Testis (tissue), 2 donors: ENCODE measurements at regions not wholly inside any gene's neighbourhood (a gene's known extent, or its start where the extent isn't known, plus 50 kb on each side); places are given as distances from the start of the nearest gene placed in this dataset.

Experiments
- DNase-seq: peaks from one replicate; pipeline ENCODE4 v3.0.0-alpha.2; 2019
- H3K27ac ChIP-seq, 2 donors: fragments of 200-600 bp; sonication (generic); one replicate each; pipeline ENCODE4 v1.5.1; 2019
- H3K27me3 ChIP-seq: fragments of 200-600 bp; sonication (generic); one replicate; pipeline ENCODE4 v1.5.1; 2019
- H3K36me3 ChIP-seq: fragments of 200-600 bp; sonication (generic); one replicate; pipeline ENCODE4 v1.5.1; 2017; ENCODE audit warnings: low read depth; ENCODE audit errors: missing control alignments
- H3K4me1 ChIP-seq: fragments of 200-600 bp; sonication (generic); one replicate; pipeline ENCODE4 v1.5.1; 2019
- H3K4me3 ChIP-seq, 2 donors: fragments of 200-600 bp; sonication (generic); one replicate each; pipeline ENCODE4 v1.5.1; 2017 to 2019
- H3K9me3 ChIP-seq: fragments of 200-600 bp; sonication (generic); one replicate; pipeline ENCODE4 v1.5.1; 2017
- POLR2A ChIP-seq: fragments of 450-650 bp; IDR thresholded peaks from one replicate; pipeline ENCODE4 v1.6.1; 2017; ENCODE audit warnings: antibody characterized with exemption, mild to moderate bottlenecking, moderate library complexity
- WGBS, 2 donors: methylation state at CpG; one replicate each; pipeline ENCODE4 v1.1.5; 2018; 5-methylcytosine and 5-hydroxymethylcytosine counted together
- intact Hi-C: fragments of 100-400 bp; cut with DNase I; formaldehyde crosslinking; loops from one replicate; pipeline ENCODE4 v1.15.1; 2023; ENCODE audit warnings: low total_unique reads
- TF ChIP-seq, protein P1 (sequence below), 3 experiments: fragments of 450-650 bp in 2 of 3; fragments of 200-600 bp in 1 of 3; sonication (generic) in 1 of 3; IDR thresholded peaks; one replicate each; pipeline ENCODE4 v1.5.1; 2016 to 2019; ENCODE audit warnings: antibody characterized with exemption in 3 of 3, mild to moderate bottlenecking in 2 of 3, moderate library complexity in 1 of 3

DNA sequence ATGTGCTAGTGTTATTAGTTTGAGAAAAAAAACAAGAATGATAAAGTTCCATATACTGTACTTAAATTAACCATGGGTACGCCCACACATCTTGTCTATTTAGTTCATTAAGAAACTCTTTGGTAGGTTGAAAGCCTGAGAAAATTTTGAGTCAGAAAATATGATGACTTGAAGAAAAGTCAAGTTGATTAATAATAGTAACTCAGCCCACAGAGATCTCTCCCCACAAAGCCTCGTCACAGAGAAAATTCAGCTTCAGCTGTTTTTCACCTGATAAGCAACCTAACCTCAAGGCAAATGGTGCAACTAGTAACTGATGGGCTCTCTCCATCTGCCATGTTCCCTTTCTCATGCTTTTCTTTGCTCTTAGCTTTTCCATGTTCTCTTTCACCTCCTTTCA lies 1021.6 kb downstream of the GATA3 start:
- TF ChIP-seq, protein P1, sequence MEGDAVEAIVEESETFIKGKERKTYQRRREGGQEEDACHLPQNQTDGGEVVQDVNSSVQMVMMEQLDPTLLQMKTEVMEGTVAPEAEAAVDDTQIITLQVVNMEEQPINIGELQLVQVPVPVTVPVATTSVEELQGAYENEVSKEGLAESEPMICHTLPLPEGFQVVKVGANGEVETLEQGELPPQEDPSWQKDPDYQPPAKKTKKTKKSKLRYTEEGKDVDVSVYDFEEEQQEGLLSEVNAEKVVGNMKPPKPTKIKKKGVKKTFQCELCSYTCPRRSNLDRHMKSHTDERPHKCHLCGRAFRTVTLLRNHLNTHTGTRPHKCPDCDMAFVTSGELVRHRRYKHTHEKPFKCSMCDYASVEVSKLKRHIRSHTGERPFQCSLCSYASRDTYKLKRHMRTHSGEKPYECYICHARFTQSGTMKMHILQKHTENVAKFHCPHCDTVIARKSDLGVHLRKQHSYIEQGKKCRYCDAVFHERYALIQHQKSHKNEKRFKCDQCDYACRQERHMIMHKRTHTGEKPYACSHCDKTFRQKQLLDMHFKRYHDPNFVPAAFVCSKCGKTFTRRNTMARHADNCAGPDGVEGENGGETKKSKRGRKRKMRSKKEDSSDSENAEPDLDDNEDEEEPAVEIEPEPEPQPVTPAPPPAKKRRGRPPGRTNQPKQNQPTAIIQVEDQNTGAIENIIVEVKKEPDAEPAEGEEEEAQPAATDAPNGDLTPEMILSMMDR (IDR thresholded peaks at IDR 0.05): no peak
- no peak for TF ChIP-seq POLR2A
- no peak overlapping the region for H3K27ac ChIP-seq
- intact Hi-C loops: no loop called here
- no peaks in the 10 kb centered on the region for H3K4me1 ChIP-seq
- no peaks in the 10 kb centered on the region for H3K36me3 ChIP-seq
- H3K27me3 ChIP-seq: no peaks in the 10 kb centered on the region
- H3K9me3 ChIP-seq: no peaks in the 10 kb centered on the region
- WGBS, 2 donors: 67% methylated on average over 2 of the region's 2 CpGs
- DNase-seq: no peak
- H3K4me3 ChIP-seq: no peak overlapping the region

DNA sequence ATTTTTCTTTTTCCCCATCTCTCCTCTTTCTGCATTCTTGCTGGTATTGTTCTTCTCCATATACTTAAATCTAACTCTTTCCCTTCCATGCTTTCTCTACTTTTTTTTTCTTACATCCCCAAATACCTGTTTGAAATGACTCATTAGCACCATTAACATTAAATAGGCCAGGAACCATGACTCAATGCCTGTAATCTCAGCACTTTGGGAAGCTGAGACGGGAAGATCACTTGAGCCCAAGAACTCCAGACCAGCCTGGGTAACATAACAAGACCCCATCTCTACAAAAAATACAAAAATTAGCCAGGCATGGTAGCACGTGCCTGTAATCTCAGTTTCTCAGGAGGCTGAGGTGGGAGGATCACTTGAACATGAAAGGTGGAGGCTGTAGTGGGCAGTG lies 1026.8 kb downstream of the GATA3 start:
- H3K4me3 ChIP-seq: no peak overlapping the region
- intact Hi-C loops: no loop called here
- no peaks in the 10 kb centered on the region for H3K9me3 ChIP-seq
- no peak for DNase-seq
- no peaks in the 10 kb centered on the region for H3K36me3 ChIP-seq
- 83 to 84% methylated on average over 2 of the region's 2 CpGs for WGBS, 2 donors
- no peaks in the 10 kb centered on the region for H3K4me1 ChIP-seq
- TF ChIP-seq, protein P1 (IDR thresholded peaks at IDR 0.05): no peak
- TF ChIP-seq POLR2A: no peak
- no peaks in the 10 kb centered on the region for H3K27me3 ChIP-seq
- no peak overlapping the region for H3K27ac ChIP-seq

DNA sequence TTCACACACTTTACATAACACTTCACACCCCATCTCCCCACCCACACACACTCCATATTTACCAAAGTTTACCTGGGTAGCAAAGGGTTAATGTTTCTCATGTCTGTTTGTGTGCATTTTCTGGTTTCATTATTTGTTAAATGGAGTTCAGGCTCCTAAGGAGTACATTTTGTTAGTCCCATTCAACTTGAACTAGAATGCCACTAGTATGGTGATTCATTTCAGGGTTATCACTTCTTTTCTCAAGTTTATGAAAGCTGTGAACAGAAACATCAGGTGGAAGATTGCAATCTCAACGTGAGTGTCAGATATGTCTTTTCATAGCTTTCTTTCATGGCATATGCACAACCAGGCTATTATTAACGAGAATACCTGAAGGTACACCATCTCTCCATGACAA lies 1027.5 kb downstream of the GATA3 start:
- Histone ChIP-seq H3K4me1 (no peaks in the 10 kb centered on the region), H3K27me3 (no peaks in the 10 kb centered on the region), H3K27ac (no peak overlapping the region), H3K4me3 (no peak overlapping the region), H3K9me3 (no peaks in the 10 kb centered on the region), H3K36me3 (no peaks in the 10 kb centered on the region)
- intact Hi-C loops: no loop called here
- WGBS, 2 donors: 55 to 58% methylated on average over 2 of the region's 2 CpGs
- DNase-seq: no peak
- TF ChIP-seq, protein P1 (IDR thresholded peaks at IDR 0.05): no peak
- no peak for TF ChIP-seq POLR2A

DNA sequence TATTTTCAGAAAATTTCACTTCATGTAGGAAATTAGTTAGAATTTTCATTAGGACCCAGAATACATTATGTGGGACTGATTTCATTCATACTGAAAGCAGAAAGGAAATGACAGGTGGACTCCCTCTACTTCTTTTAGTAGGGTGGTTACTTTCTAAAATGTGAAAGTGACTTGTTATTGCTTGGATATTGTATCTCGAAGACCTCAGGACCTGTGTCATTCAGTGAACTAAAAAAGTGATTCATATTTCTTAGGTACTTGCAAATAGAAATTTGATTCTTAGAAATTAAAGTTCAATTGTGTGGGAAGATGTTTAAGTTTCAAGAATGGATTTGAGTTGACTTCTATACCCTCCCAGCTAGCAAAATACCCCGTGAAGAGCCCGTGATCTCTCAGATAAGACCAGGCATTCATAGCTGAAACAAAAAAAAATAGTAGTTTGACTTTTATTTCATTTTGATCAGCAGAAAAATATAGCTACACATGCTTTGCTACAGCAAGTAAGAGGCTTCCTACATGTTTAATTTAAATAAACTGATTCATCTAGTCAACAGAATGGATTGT lies 1037.1 kb downstream of the GATA3 start:
- WGBS, 2 donors: 82 to 89% methylated on average over 3 of the region's 3 CpGs
- intact Hi-C loops: no loop called here
- Histone ChIP-seq H3K4me1 (no peaks in the 10 kb centered on the region), H3K27ac (no peak overlapping the region), H3K9me3 (no peaks in the 10 kb centered on the region), H3K36me3 (no peaks in the 10 kb centered on the region), H3K27me3 (no peaks in the 10 kb centered on the region), H3K4me3 (no peak overlapping the region)
- TF ChIP-seq, protein P1 (IDR thresholded peaks at IDR 0.05): no peak
- no peak for TF ChIP-seq POLR2A
- DNase-seq: no peak

DNA sequence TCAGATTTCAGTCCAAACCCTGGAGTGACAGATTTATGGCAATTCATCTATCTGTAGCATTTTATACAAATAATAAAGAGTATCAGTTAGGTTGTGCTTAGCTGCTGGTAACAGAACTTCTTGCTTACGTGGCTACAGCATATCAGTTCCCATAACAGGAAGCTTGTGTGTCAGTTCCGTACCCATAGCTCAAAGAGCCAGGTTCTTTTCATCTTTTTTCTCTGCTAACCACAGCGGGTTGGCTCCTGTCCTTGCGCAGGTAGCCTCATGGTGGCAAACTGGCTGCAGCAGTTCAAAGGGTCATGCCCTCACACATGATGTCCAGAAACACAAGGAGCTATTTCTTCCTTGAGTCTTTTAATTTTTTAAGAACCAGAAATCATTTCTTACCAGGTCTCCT lies 1041.8 kb downstream of the GATA3 start:
- intact Hi-C loops: no loop called here
- TF ChIP-seq, protein P1 (IDR thresholded peaks at IDR 0.05): no peak
- TF ChIP-seq POLR2A: no peak
- WGBS, 2 donors: 79 to 92% methylated on average over 4 of the region's 4 CpGs
- Histone ChIP-seq H3K27me3 (no peaks in the 10 kb centered on the region), H3K27ac (no peak overlapping the region), H3K4me3 (no peak overlapping the region), H3K4me1 (no peaks in the 10 kb centered on the region), H3K36me3 (no peaks in the 10 kb centered on the region), H3K9me3 (no peaks in the 10 kb centered on the region)
- DNase-seq: no peak
